GM12878 (cell line): ENCODE measurements at regions not wholly inside any gene's neighbourhood (a gene's known extent, or its start where the extent isn't known, plus 50 kb on each side); places are given as distances from the start of the nearest gene placed in this dataset.
A peak's percentile ranks its signal among the peaks of the same experiment; 100 is the strongest.

Source experiments
- ATAC-seq: fragments of 200-7000 bp; cut with Tn5 transposase; 3 replicates; pipeline ENCODE4 v1.9.1; 2020; ENCODE audit warnings: mild to moderate bottlenecking, moderate library complexity
- BruUV-seq: library from RNA; stranded (reverse); fragments of 400-500 nt; replicated peaks from 2 replicates; lab custom pipeline; 2021; lab: Mats Ljungman, UMichigan
- CTCF ChIA-PET: fragments of 300-600 bp; sonication (Branson Sonifier 250); formaldehyde crosslinking; extraction: SDS; loops from one replicate; lab custom pipeline; 2021; ENCODE audit warnings: inconsistent platforms; lab: Yijun Ruan, JAX
- POLR2A ChIA-PET: fragments of 350-600 bp; formaldehyde crosslinking; extraction: SDS; loops from one replicate; lab custom pipeline; 2021; ENCODE audit warnings: inconsistent platforms; lab: Charles Lee
- RAD21 ChIA-PET: fragments of 300-600 bp; sonication (Branson Sonifier 250); formaldehyde crosslinking; loops from one replicate; lab custom pipeline; 2023; ENCODE audit warnings: antibody characterized with exemption; ENCODE audit not compliant: unreplicated experiment; lab: Charles Lee
- SMC1A ChIA-PET: fragments of 300-600 bp; sonication (Branson Sonifier 250); formaldehyde crosslinking; loops from one replicate; lab custom pipeline; 2023; ENCODE audit not compliant: unreplicated experiment, uncharacterized antibody; lab: Charles Lee
- DNase-seq: peaks from one replicate; pipeline ENCODE4 v3.0.0-alpha.2; 2011; ENCODE audit warnings: low read depth, low spot score
- FAIRE-seq: peaks from 3 replicates; lab custom pipeline; 2011; peaks lifted over from hg19 to GRCh38; lab: Jason Lieb, UNC
- H2AFZ ChIP-seq: 2 replicates; pipeline ENCODE4 v1.6.0; 2011; ENCODE audit warnings: low read depth, low read length, control low read depth; ENCODE audit not compliant: control insufficient read depth
- H3K27ac ChIP-seq: 2 replicates; pipeline ENCODE4 v1.5.1; 2011; ENCODE audit warnings: control low read depth; ENCODE audit not compliant: control insufficient read depth, insufficient read depth
- H3K27me3 ChIP-seq, 2 experiments: replicated peaks in 1 of 2; 2 replicates each; pipeline versions ENCODE4 v1.6.0 to v1.6.1; 2011; ENCODE audit warnings: low read length in 1 of 2; ENCODE audit not compliant: control insufficient read depth in 2 of 2, insufficient read depth in 2 of 2
- H3K36me3 ChIP-seq, 2 experiments: 2 replicates each; pipeline ENCODE4 v1.5.1; 2011; ENCODE audit warnings: low read length in 1 of 2; ENCODE audit not compliant: control insufficient read depth in 2 of 2, insufficient read depth in 2 of 2
- H3K4me1 ChIP-seq: 2 replicates; pipeline ENCODE4 v1.6.1; 2011; ENCODE audit warnings: mild to moderate bottlenecking, low read length, moderate library complexity, mixed read lengths; ENCODE audit not compliant: control insufficient read depth, insufficient read depth
- H3K4me2 ChIP-seq: 2 replicates; pipeline ENCODE4 v1.6.0; 2011; ENCODE audit warnings: control low read depth; ENCODE audit not compliant: control insufficient read depth, insufficient read depth
- H3K4me3 ChIP-seq: fragments of 200-600 bp; sonication (generic); 2 replicates; pipeline ENCODE4 v1.5.1; 2016
- H3K79me2 ChIP-seq: 2 replicates; pipeline ENCODE4 v1.6.0; 2011; ENCODE audit warnings: low read length; ENCODE audit not compliant: control insufficient read depth, insufficient read depth
- H3K9ac ChIP-seq: 2 replicates; pipeline ENCODE4 v1.8.0; 2011; ENCODE audit warnings: low read length, control low read depth, mixed read lengths; ENCODE audit not compliant: control insufficient read depth, insufficient read depth
- H3K9me3 ChIP-seq: replicated peaks from 3 replicates; pipeline ENCODE4 v1.5.1; 2011; ENCODE audit warnings: mild to moderate bottlenecking, low read length; ENCODE audit not compliant: control insufficient read depth, insufficient read depth
- H4K20me1 ChIP-seq: 2 replicates; pipeline ENCODE4 v1.6.0; 2011; ENCODE audit not compliant: control insufficient read depth, insufficient read depth
- DPF2 ChIP-seq: fragments of 450-650 bp; IDR thresholded peaks from 2 replicates; pipeline ENCODE4 v1.6.1; 2017; ENCODE audit warnings: mild to moderate bottlenecking
- KDM1A ChIP-seq: fragments of 200-600 bp; sonication (generic); IDR thresholded peaks from 2 replicates; pipeline ENCODE4 v1.6.1; 2016; ENCODE audit warnings: borderline replicate concordance
- NR2C1 ChIP-seq: fragments of 450-650 bp; IDR thresholded peaks from 2 replicates; pipeline ENCODE4 v1.6.1; 2017; ENCODE audit warnings: antibody characterized with exemption, mild to moderate bottlenecking, moderate library complexity
- SPI1 ChIP-seq: IDR thresholded peaks from 2 replicates; pipeline ENCODE4 v1.6.1; 2011; ENCODE audit warnings: low read depth, mild to moderate bottlenecking, low read length, moderate library complexity, borderline replicate concordance; ENCODE audit not compliant: insufficient read depth
- WGBS: methylation state at CpG from one replicate; pipeline ENCODE4 v1.1.6; 2016; ENCODE audit warnings: low lambda C conversion rate; ENCODE audit not compliant: insufficient replicate concordance, insufficient coverage; ENCODE audit errors: missing lambda C conversion rate; 5-methylcytosine and 5-hydroxymethylcytosine counted together
- in situ Hi-C: fragments of 300-500 bp; cut with MboI; formaldehyde crosslinking; loops from 9 replicates; pipeline ENCODE4 v1.14.3; 2018; ENCODE audit warnings: mixed read lengths
- intact Hi-C: fragments of 100-400 bp; cut with micrococcal nuclease; formaldehyde crosslinking; loops from one replicate; pipeline ENCODE4 v1.14.2; 2022; ENCODE audit not compliant: unreplicated experiment
- TF ChIP-seq, protein P1 (sequence below): IDR thresholded peaks from 2 replicates; pipeline ENCODE4 v1.6.1; 2011; ENCODE audit warnings: borderline replicate concordance, low read depth, mild to moderate bottlenecking, moderate library complexity, mixed read lengths, low read length; ENCODE audit not compliant: insufficient read depth; ENCODE audit errors: extremely low read length
- TF ChIP-seq, protein P2 (sequence below): fragments of 450-650 bp; IDR thresholded peaks from 2 replicates; pipeline ENCODE4 v1.6.1; 2017; ENCODE audit warnings: low read depth, mild to moderate bottlenecking, moderate library complexity
- TF ChIP-seq, protein P3 (sequence below): fragments of 450-650 bp; IDR thresholded peaks from 2 replicates; pipeline ENCODE4 v1.6.1; 2016; ENCODE audit warnings: mild to moderate bottlenecking

DNA sequence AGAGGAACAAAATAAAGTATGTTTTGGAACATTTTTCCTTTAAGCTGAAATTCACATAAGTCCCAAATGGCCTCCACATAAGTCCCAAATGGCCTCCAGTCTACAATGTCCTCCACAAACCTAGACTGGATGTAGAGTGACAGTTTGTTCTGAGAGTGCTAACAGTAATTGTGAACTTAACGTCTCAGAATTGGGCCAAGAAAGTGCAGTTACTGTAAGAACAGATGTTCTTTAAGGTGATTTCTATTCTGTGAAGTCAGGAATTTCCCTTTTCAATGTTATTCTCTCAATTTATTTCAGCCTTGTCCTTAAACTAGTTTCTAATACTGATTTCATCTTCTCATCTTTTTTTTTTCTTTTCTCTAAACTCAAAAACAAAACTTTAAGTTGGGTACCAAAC lies 188.7 kb upstream of the SEMA3E start:
- FAIRE-seq (no peak), DNase-seq (peak; percentile 1), ATAC-seq (peak; percentile 76)
- ChIA-PET SMC1A (interaction anchor here (0.6 to 1.6 kb wide), 10 partner anchors 13 to 40 kb away, joined by 3 to 9 read pairs (median 3); no protein-coding TSS in a partner anchor), RAD21 (interaction anchor here (0.8 kb wide), 1 partner anchor 43 kb away, joined by 3 read pairs; no protein-coding TSS in a partner anchor), CTCF (interaction anchor here (0.8 to 1.1 kb wide), 3 partner anchors 10 to 41 kb away, joined by 3 to 6 read pairs (median 3); no protein-coding TSS in a partner anchor), POLR2A (interaction anchor here (1.0 kb wide), 1 partner anchor 13 kb away, joined by 3 read pairs; no protein-coding TSS in a partner anchor)
- Histone ChIP-seq H3K27me3 (no peaks in the 10 kb centered on the region), H3K79me2 (no peaks in the 10 kb centered on the region), H2AFZ (no peak overlapping the region; the same call in 1 of the 2 replicates), H3K4me3 (no peak overlapping the region), H3K36me3 (no peaks in the 10 kb centered on the region), H4K20me1 (no peaks in the 10 kb centered on the region), H3K9ac (no peak overlapping the region), H3K9me3 (no peaks in the 10 kb centered on the region), H3K4me1 (peaks cover 3% of the 10 kb centered on the region; the same call in 1 of the 2 replicates), H3K27ac (no peak overlapping the region), H3K4me2 (peak overlapping the region; percentile 3; the same call in 1 of the 2 replicates)
- intact Hi-C loops (no loop called here), in situ Hi-C loops (no loop called here)
- no TSS peak for BruUV-seq
- 0% methylated on average over 1 of the region's 1 CpG for WGBS
- TF ChIP-seq, protein P1, sequence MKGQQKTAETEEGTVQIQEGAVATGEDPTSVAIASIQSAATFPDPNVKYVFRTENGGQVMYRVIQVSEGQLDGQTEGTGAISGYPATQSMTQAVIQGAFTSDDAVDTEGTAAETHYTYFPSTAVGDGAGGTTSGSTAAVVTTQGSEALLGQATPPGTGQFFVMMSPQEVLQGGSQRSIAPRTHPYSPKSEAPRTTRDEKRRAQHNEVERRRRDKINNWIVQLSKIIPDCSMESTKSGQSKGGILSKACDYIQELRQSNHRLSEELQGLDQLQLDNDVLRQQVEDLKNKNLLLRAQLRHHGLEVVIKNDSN, result no peak
- TF ChIP-seq, protein P2, sequence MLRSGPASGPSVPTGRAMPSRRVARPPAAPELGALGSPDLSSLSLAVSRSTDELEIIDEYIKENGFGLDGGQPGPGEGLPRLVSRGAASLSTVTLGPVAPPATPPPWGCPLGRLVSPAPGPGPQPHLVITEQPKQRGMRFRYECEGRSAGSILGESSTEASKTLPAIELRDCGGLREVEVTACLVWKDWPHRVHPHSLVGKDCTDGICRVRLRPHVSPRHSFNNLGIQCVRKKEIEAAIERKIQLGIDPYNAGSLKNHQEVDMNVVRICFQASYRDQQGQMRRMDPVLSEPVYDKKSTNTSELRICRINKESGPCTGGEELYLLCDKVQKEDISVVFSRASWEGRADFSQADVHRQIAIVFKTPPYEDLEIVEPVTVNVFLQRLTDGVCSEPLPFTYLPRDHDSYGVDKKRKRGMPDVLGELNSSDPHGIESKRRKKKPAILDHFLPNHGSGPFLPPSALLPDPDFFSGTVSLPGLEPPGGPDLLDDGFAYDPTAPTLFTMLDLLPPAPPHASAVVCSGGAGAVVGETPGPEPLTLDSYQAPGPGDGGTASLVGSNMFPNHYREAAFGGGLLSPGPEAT, result peak; percentile 19; the same call in 1 of the 2 replicates

DNA sequence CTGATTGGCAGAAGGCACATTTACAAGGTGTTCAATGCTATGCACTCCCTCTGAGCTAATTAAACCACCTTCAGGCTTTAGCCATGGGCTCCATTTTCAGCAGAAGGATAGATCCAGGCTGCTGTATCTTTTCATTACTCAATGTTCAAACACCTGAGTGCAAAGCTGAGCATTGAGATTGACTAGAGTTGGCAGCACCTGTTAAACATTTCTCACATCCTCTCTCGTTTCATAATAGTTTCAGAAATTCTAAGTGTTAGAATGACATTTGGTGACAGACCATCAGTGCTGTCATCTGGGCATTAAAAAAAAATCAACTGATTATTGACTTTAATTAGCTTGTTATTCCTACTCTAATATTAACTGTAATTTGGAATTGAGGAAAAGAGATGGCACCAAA lies 187.1 kb upstream of the SEMA3E start:
- POLR2A ChIA-PET, result interaction anchor here (1.0 kb wide), 1 partner anchor 89 kb away, joined by 3 read pairs; no protein-coding TSS in a partner anchor
- in situ Hi-C loops, result no loop called here
- SMC1A ChIA-PET, result interaction anchor here (0.6 to 1.1 kb wide), 4 partner anchors 14 to 473 kb away, joined by 3 read pairs; no protein-coding TSS in a partner anchor
- Histone ChIP-seq H3K9ac (no peak overlapping the region), H2AFZ (no peak overlapping the region)
- CTCF ChIA-PET, result interaction anchor here (1.0 kb wide), 1 partner anchor 15 kb away, joined by 3 read pairs; no protein-coding TSS in a partner anchor
- TF ChIP-seq DPF2 (0 out of 2 replicates have a peak, but pooled peaks have one; percentile 18), NR2C1 (no peak), SPI1 (peak; percentile 40; the same call in 1 of the 2 replicates), KDM1A (no peak)
- TF ChIP-seq, protein P3, sequence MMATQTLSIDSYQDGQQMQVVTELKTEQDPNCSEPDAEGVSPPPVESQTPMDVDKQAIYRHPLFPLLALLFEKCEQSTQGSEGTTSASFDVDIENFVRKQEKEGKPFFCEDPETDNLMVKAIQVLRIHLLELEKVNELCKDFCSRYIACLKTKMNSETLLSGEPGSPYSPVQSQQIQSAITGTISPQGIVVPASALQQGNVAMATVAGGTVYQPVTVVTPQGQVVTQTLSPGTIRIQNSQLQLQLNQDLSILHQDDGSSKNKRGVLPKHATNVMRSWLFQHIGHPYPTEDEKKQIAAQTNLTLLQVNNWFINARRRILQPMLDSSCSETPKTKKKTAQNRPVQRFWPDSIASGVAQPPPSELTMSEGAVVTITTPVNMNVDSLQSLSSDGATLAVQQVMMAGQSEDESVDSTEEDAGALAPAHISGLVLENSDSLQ, result peak; percentile 42; the same call in 1 of the 2 replicates
- TF ChIP-seq, all 136 proteins: peak for 3
- FAIRE-seq (no peak), DNase-seq (peak; percentile 5), ATAC-seq (peak; percentile 78)
- H3K4me3 ChIP-seq, result no peak overlapping the region
- H3K27me3 ChIP-seq, result no peaks in the 10 kb centered on the region
- no TSS peak for BruUV-seq
- intact Hi-C loops, result no loop called here
- RAD21 ChIA-PET, result no interaction called here
- H3K4me2 ChIP-seq, result no peak overlapping the region
- H3K27ac ChIP-seq, result no peak overlapping the region
- H4K20me1 ChIP-seq, result no peaks in the 10 kb centered on the region
- H3K4me1 ChIP-seq, result peaks cover 3% of the 10 kb centered on the region; the same call in 1 of the 2 replicates
- H3K9me3 ChIP-seq, result no peaks in the 10 kb centered on the region
- WGBS, result 0% methylated on average over 1 of the region's 1 CpG
- no peaks in the 10 kb centered on the region for H3K36me3 ChIP-seq
- H3K79me2 ChIP-seq, result no peaks in the 10 kb centered on the region
